ENCODE measurements at regions not wholly inside any gene's neighbourhood (a gene's known extent, or its start where the extent isn't known, plus 50 kb on each side); places are given as distances from the start of the nearest gene placed in this dataset.

DNA sequence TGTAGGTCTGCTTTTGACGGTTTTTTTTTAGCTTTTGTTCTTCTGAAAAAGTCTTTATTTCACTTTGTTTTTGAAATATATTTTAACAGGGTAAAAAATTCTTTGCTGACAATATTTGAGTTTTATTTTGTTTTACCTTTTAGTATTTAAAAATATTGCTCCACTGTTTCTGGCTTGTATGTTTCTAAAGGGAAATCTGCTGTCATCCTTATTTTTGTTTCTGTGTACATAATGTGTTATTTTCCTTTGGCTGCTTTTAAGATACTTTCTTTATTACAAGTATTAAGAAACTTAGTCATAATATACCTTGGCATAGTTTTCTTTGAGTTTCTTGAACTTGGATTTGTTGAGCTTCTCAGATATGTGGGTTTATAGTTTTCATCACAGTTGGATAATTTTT lies 88.6 kb upstream of the SPACA1 start:
- Histone ChIP-seq H3K36me3 (ENCODE audit: control insufficient read depth, insufficient read depth, low read length) (no peaks in the 10 kb centered on the region), H3K27ac (ENCODE audit: low read depth, low read length) (no peak overlapping the region), H3K4me3 (ENCODE audit: low read depth, low read length) (no peak overlapping the region), H3K27me3 (ENCODE audit: control insufficient read depth, insufficient read depth, low read length) (no peaks in the 10 kb centered on the region), H3K4me1 (ENCODE audit: control insufficient read depth, insufficient read depth, low read length) (no peaks in the 10 kb centered on the region), H3K9me3 (ENCODE audit: control insufficient read depth, insufficient read depth, low read depth, low read length) (no peaks in the 10 kb centered on the region), H3K9ac (ENCODE audit: low read length) (no peak overlapping the region)

DNA sequence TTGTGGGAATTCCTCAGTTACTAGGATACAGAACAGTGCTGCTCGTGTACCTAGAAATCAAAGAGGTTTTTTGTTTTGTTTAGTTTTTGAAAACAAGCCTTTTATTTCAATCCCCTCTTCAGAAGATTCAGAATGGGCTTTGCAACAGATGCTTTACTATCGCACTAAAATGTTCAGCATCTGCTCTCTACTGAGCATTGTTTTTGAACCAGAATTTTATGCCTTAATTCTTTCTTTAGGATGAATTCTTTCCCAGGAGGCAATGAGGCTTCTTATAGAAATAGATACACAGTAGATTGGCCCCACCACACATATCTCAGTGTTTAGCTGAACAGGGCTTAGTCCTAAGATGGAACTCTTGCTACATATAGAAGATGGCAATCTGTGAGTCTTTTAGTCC lies 95.9 kb upstream of the SPACA1 start:
- H3K4me3 ChIP-seq (ENCODE audit: low read depth, low read length): no peak overlapping the region
- no peaks in the 10 kb centered on the region for H3K27me3 ChIP-seq (ENCODE audit: control insufficient read depth, insufficient read depth, low read length)
- no peaks in the 10 kb centered on the region for H3K4me1 ChIP-seq (ENCODE audit: control insufficient read depth, insufficient read depth, low read length)
- no peak overlapping the region for H3K9ac ChIP-seq (ENCODE audit: low read length)
- no peaks in the 10 kb centered on the region for H3K36me3 ChIP-seq (ENCODE audit: control insufficient read depth, insufficient read depth, low read length)
- H3K27ac ChIP-seq (ENCODE audit: low read depth, low read length): no peak overlapping the region
- no peaks in the 10 kb centered on the region for H3K9me3 ChIP-seq (ENCODE audit: control insufficient read depth, insufficient read depth, low read depth, low read length)

DNA sequence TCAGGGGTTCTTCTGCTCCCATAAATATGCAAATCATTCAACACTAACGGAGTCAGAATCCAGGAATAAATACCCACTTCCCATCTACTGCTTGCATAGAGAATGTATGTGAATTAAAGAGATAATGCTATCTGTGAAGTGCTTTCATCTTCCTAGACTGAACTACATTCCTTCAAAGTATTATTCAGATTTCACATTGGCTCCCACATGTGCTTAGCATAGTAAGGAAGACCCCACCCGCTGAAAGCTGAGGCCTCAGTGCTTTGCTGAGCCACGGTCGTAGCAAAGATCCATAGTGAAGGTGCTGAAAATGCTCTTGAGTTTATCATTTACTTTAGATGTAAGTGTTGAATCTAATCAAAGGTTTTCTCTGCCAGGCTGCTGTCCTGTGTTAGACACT lies 97.0 kb upstream of the SPACA1 start:
- Histone ChIP-seq H3K27me3 (ENCODE audit: control insufficient read depth, insufficient read depth, low read length) (no peaks in the 10 kb centered on the region), H3K4me3 (ENCODE audit: low read depth, low read length) (no peak overlapping the region), H3K4me1 (ENCODE audit: control insufficient read depth, insufficient read depth, low read length) (no peaks in the 10 kb centered on the region), H3K9ac (ENCODE audit: low read length) (no peak overlapping the region), H3K27ac (ENCODE audit: low read depth, low read length) (no peak overlapping the region), H3K9me3 (ENCODE audit: control insufficient read depth, insufficient read depth, low read depth, low read length) (no peaks in the 10 kb centered on the region), H3K36me3 (ENCODE audit: control insufficient read depth, insufficient read depth, low read length) (no peaks in the 10 kb centered on the region)

DNA sequence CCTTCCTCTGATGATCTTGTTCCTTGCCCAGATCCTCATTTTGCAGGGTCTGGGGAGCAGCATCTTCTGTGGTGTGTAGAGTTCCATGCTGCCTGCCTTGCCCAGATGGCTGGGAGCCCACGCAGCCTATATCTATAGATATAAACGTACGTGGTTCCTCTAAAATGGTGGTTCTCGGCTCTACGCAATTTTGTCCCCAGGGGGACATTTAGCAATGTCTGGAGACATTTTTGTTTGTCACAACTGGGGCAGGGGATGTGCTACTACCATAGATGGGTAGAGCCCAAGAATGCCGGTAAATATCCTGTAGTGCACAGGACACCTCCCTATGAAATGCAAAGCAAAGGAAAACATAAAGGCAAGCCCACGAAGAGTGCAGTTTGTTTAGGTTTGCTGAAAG lies 98.4 kb upstream of the SPACA1 start:
- H3K4me3 ChIP-seq (ENCODE audit: low read depth, low read length): no peak overlapping the region
- H3K36me3 ChIP-seq (ENCODE audit: control insufficient read depth, insufficient read depth, low read length): no peaks in the 10 kb centered on the region
- H3K27ac ChIP-seq (ENCODE audit: low read depth, low read length): no peak overlapping the region
- no peaks in the 10 kb centered on the region for H3K9me3 ChIP-seq (ENCODE audit: control insufficient read depth, insufficient read depth, low read depth, low read length)
- no peaks in the 10 kb centered on the region for H3K27me3 ChIP-seq (ENCODE audit: control insufficient read depth, insufficient read depth, low read length)
- H3K4me1 ChIP-seq (ENCODE audit: control insufficient read depth, insufficient read depth, low read length): peaks cover 11% of the 10 kb centered on the region; the same call in 1 of the 2 replicates
- H3K9ac ChIP-seq (ENCODE audit: low read length): no peak overlapping the region

DNA sequence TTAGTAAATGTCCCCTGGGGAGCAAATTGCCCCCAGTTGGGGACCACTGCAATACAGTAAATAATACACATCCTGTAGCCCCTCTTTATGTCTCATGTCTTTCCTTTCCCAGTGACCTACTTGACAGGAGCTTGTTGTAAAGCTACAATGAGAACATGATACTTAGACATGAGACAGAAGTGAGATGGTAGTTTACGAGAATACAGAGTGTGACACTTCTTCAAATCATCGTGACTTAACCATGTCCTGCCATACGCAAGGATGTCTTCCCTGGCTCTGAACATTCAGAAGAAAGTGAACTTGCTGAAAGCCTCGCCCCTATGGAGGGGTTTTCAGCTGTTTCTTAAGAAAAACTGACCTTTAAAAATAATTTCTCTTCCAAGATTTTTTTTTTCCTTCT lies 101.0 kb upstream of the SPACA1 start:
- no peak overlapping the region for H3K9ac ChIP-seq (ENCODE audit: low read length)
- peaks cover 12% of the 10 kb centered on the region; the same call in 1 of the 2 replicates for H3K4me1 ChIP-seq (ENCODE audit: control insufficient read depth, insufficient read depth, low read length)
- H3K4me3 ChIP-seq (ENCODE audit: low read depth, low read length): no peak overlapping the region
- H3K27ac ChIP-seq (ENCODE audit: low read depth, low read length): no peak overlapping the region
- H3K27me3 ChIP-seq (ENCODE audit: control insufficient read depth, insufficient read depth, low read length): no peaks in the 10 kb centered on the region
- no peaks in the 10 kb centered on the region for H3K9me3 ChIP-seq (ENCODE audit: control insufficient read depth, insufficient read depth, low read depth, low read length)
- no peaks in the 10 kb centered on the region for H3K36me3 ChIP-seq (ENCODE audit: control insufficient read depth, insufficient read depth, low read length)

DNA sequence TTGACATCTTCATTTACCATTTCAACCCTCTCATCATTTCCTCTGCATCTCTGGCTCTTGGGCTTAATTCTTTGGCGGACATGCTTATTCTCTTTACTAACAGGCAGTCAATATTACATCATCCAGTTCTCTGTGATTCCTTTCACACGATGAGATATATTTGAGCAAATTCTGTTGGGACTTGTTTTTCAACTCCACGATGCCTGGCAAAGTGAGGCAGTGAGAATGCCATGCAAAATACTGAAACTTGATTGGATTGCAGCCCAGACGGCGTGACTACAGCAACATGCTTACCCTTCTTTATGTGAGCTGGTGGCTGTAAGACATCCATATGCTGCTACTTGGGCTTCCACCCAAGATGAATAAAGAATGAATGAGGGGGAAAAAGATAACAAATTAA lies 101.7 kb upstream of the SPACA1 start:
- no peaks in the 10 kb centered on the region for H3K27me3 ChIP-seq (ENCODE audit: control insufficient read depth, insufficient read depth, low read length)
- peaks cover 12% of the 10 kb centered on the region; the same call in 1 of the 2 replicates for H3K4me1 ChIP-seq (ENCODE audit: control insufficient read depth, insufficient read depth, low read length)
- no peak overlapping the region for H3K9ac ChIP-seq (ENCODE audit: low read length)
- H3K36me3 ChIP-seq (ENCODE audit: control insufficient read depth, insufficient read depth, low read length): no peaks in the 10 kb centered on the region
- no peaks in the 10 kb centered on the region for H3K9me3 ChIP-seq (ENCODE audit: control insufficient read depth, insufficient read depth, low read depth, low read length)
- H3K27ac ChIP-seq (ENCODE audit: low read depth, low read length): no peak overlapping the region
- H3K4me3 ChIP-seq (ENCODE audit: low read depth, low read length): no peak overlapping the region

DNA sequence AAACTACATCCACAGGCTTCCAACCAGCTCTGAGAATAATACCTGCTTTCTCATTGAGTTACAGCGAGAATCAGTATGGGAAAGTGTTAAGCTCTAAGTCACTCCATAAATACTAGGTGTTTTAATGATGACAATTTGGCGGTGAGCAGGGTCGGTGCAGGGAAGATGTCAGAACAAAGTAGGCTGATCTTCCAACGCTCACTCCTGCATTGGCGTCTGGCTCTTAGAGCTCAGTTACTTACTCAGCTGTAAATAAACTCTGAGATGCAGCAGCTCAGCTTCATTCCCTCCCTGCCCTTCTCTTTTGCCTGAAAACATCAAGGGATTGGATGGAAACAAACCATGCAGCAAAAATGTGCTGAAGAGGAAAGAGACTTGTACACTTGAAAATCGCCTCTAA lies 102.5 kb upstream of the SPACA1 start:
- Histone ChIP-seq H3K9ac (ENCODE audit: low read length) (no peak overlapping the region), H3K9me3 (ENCODE audit: control insufficient read depth, insufficient read depth, low read depth, low read length) (no peaks in the 10 kb centered on the region), H3K4me3 (ENCODE audit: low read depth, low read length) (no peak overlapping the region), H3K27me3 (ENCODE audit: control insufficient read depth, insufficient read depth, low read length) (no peaks in the 10 kb centered on the region), H3K4me1 (ENCODE audit: control insufficient read depth, insufficient read depth, low read length) (peaks cover 12% of the 10 kb centered on the region; the same call in 1 of the 2 replicates), H3K27ac (ENCODE audit: low read depth, low read length) (no peak overlapping the region), H3K36me3 (ENCODE audit: control insufficient read depth, insufficient read depth, low read length) (no peaks in the 10 kb centered on the region)

DNA sequence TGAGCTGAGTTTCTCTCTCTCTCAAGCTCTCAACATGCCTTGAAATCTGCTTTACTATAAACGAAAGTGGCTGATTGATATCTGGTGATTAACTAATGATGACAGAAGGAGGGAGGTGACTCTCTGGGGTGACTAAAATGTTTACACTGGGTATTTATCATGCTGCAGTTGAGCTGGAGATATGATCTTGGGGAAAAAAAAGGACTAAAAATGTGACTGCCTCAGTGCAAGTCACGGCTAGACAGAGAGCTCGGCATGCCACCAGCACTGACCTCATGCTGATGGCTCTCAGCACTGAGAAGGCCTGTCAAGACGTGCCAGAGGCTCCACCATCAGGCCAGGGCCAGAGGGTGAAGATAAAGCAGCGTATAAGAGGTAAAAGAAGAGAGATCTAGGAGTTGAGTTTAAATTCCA lies 103.1 kb upstream of the SPACA1 start:
- Histone ChIP-seq H3K4me3 (ENCODE audit: low read depth, low read length) (no peak overlapping the region), H3K9ac (ENCODE audit: low read length) (no peak overlapping the region), H3K4me1 (ENCODE audit: control insufficient read depth, insufficient read depth, low read length) (peaks cover 12% of the 10 kb centered on the region; the same call in 1 of the 2 replicates), H3K27me3 (ENCODE audit: control insufficient read depth, insufficient read depth, low read length) (no peaks in the 10 kb centered on the region), H3K9me3 (ENCODE audit: control insufficient read depth, insufficient read depth, low read depth, low read length) (no peaks in the 10 kb centered on the region), H3K27ac (ENCODE audit: low read depth, low read length) (no peak overlapping the region), H3K36me3 (ENCODE audit: control insufficient read depth, insufficient read depth, low read length) (no peaks in the 10 kb centered on the region)

DNA sequence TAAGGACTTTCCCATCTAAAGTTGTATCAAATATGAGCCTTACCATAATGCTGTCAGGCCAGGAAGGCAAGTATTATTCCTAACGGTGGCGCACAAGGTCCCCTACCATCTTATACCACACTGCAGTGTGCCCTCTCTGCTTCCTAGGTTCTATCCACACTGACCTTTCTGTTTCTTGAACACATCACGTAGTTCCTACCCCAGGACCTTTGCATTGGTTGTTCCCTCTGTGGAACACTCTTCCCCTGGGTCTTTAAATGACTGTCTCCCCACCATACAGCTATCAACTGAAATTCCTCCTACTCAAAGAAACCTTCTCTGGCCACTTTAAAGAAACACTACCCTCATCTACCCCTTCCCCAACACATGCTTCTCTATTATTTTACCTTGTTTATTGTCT lies 104.5 kb upstream of the SPACA1 start:
- H3K4me1 ChIP-seq (ENCODE audit: control insufficient read depth, insufficient read depth, low read length): peaks cover 17% of the 10 kb centered on the region
- no peak overlapping the region for H3K27ac ChIP-seq (ENCODE audit: low read depth, low read length)
- no peak overlapping the region for H3K9ac ChIP-seq (ENCODE audit: low read length)
- no peak overlapping the region for H3K4me3 ChIP-seq (ENCODE audit: low read depth, low read length)
- H3K9me3 ChIP-seq (ENCODE audit: control insufficient read depth, insufficient read depth, low read depth, low read length): no peaks in the 10 kb centered on the region
- no peaks in the 10 kb centered on the region for H3K27me3 ChIP-seq (ENCODE audit: control insufficient read depth, insufficient read depth, low read length)
- H3K36me3 ChIP-seq (ENCODE audit: control insufficient read depth, insufficient read depth, low read length): no peaks in the 10 kb centered on the region

DNA sequence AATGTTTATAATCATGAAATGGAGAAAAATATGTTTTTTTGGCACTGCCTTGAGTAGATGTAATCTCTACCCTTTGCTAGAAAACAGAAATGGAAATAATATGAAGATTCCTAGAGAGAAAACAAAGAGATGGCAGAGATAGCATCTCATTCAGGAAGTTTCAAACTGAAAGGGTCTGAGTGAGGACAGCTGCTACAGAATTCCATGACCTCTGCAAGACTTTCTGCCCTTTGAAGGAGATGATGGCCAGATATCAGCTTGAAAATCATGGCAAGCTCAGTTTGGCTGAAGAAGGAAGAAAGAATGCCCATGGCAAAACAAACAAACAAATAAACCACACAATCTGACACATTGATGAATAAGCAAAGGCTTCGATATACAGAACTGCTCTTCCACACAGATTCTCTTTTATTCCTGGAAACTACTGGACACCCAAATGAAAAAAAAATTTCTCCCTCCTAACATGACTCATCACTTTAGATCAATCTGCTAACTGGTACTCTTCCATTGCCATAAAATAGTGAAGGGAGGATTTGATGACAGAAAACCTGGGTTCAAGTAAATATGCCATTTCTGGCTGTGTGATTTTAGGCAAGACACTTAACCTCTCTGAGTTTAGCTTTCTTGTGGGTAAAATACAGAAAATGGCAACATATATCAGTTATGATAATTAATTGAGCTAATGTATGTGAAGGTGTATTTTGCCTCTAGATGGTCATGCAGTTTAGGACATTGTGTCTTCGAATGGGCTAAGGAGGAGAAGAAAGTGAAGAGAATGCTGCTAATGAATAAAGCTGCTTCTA lies 105.9 kb upstream of the SPACA1 start:
- H3K9ac ChIP-seq (ENCODE audit: low read length): no peak overlapping the region
- H3K9me3 ChIP-seq (ENCODE audit: control insufficient read depth, insufficient read depth, low read depth, low read length): no peaks in the 10 kb centered on the region
- H3K27ac ChIP-seq (ENCODE audit: low read depth, low read length): no peak overlapping the region
- H3K4me1 ChIP-seq (ENCODE audit: control insufficient read depth, insufficient read depth, low read length): peaks cover 19% of the 10 kb centered on the region
- no peaks in the 10 kb centered on the region for H3K27me3 ChIP-seq (ENCODE audit: control insufficient read depth, insufficient read depth, low read length)
- H3K4me3 ChIP-seq (ENCODE audit: low read depth, low read length): no peak overlapping the region
- no peaks in the 10 kb centered on the region for H3K36me3 ChIP-seq (ENCODE audit: control insufficient read depth, insufficient read depth, low read length)

DNA sequence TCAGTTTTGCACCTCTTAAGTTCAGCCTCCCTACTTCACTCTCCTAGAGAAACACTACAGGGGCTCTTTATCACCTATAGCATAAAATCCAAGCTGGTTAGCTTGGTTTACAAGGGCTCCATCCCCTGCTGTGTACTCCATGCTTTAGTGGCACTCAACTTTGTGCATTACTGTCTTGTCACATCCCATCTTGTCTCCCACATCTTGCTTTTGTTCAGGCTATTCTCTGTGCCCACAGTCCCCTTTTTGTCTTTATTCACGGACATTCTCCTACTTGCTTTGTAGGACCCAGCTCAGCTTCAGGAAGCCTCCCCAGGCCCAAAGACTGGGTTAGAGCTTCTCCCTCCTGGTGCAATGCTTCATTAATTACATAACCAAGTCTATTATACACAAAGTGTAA lies 107.9 kb upstream of the SPACA1 start:
- Histone ChIP-seq H3K27ac (ENCODE audit: low read depth, low read length) (no peak overlapping the region), H3K4me1 (ENCODE audit: control insufficient read depth, insufficient read depth, low read length) (peaks cover 13% of the 10 kb centered on the region), H3K9ac (ENCODE audit: low read length) (no peak overlapping the region), H3K27me3 (ENCODE audit: control insufficient read depth, insufficient read depth, low read length) (no peaks in the 10 kb centered on the region), H3K4me3 (ENCODE audit: low read depth, low read length) (no peak overlapping the region), H3K9me3 (ENCODE audit: control insufficient read depth, insufficient read depth, low read depth, low read length) (no peaks in the 10 kb centered on the region), H3K36me3 (ENCODE audit: control insufficient read depth, insufficient read depth, low read length) (no peaks in the 10 kb centered on the region)
